Natural killer cell treated with Interleukin-12 subunit alpha and Interleukin-12 subunit beta and Interleukin-15 and Interleukin-18, amount 100 ng/mL, for 72 hours (primary cell): ENCODE measurements at regions not wholly inside any gene's neighbourhood (a gene's known extent, or its start where the extent isn't known, plus 50 kb on each side); places are given as distances from the start of the nearest gene placed in this dataset.

Experiments
- ATAC-seq, 2 donors: fragments of 150-1000 bp; cut with Tn5 transposase in 1 of 2; sonication (Bioruptor Pico), chemical (Tn5 transposase) in 1 of 2; 2 replicates each; pipeline ENCODE4 v1.10.0; 2021
- DNase-seq: peaks from one replicate; pipeline ENCODE4 v3.0.0; 2022; ENCODE audit warnings: low spot score
- H3K27ac Mint-ChIP-seq, 2 donors: 1 replicate in 1 of 2; 2 replicates in 1 of 2; pipeline ENCODE4 v1.8.0; 2022; ENCODE audit warnings: mixed read lengths in 2 of 2, mild to moderate bottlenecking in 1 of 2, moderate library complexity in 1 of 2
- H3K27me3 Mint-ChIP-seq, 2 donors: 1 replicate in 1 of 2; 2 replicates in 1 of 2; pipeline ENCODE4 v1.8.0; 2022; ENCODE audit warnings: mixed read lengths in 2 of 2
- H3K36me3 Mint-ChIP-seq: one replicate; pipeline ENCODE4 v1.8.0; 2022; ENCODE audit warnings: mixed read lengths
- H3K4me1 Mint-ChIP-seq, 2 donors: 1 replicate in 1 of 2; 2 replicates in 1 of 2; pipeline ENCODE4 v1.8.0; 2022; ENCODE audit warnings: low read depth in 2 of 2, mixed read lengths in 2 of 2, mild to moderate bottlenecking in 1 of 2
- H3K4me3 Mint-ChIP-seq: one replicate; pipeline ENCODE4 v1.8.0; 2022; ENCODE audit warnings: mixed read lengths
- H3K9me3 Mint-ChIP-seq: 2 replicates; pipeline ENCODE4 v1.8.0; 2022; ENCODE audit warnings: mixed read lengths

DNA sequence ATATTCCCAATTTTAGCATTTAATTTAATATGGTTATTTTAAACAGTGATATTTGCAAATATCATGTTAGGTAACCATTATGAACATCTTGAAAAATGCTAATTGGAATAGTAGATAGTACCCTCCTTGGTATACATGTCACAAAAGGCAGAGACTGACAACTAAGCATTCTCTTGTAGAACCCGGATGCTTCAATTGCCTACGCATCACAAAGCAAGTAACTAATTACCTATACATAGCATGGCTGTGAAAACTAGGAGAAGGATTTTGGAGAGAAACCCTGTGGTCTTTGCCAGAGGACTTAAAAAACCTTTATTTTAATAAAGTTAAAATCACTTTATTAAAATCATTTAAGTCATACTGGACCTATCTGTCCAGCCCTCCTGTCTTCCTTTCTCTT, 764.1 kb upstream of the TENM3 start:
- no peak overlapping the region for H3K27ac Mint-ChIP-seq
- peaks cover 3% of the 10 kb centered on the region for H3K9me3 Mint-ChIP-seq
- DNase-seq: no peak
- H3K27me3 Mint-ChIP-seq: no peaks in the 10 kb centered on the region
- H3K4me1 Mint-ChIP-seq: no peaks in the 10 kb centered on the region
- no peak for ATAC-seq
- H3K36me3 Mint-ChIP-seq: no peaks in the 10 kb centered on the region
- H3K4me3 Mint-ChIP-seq: no peak overlapping the region

DNA sequence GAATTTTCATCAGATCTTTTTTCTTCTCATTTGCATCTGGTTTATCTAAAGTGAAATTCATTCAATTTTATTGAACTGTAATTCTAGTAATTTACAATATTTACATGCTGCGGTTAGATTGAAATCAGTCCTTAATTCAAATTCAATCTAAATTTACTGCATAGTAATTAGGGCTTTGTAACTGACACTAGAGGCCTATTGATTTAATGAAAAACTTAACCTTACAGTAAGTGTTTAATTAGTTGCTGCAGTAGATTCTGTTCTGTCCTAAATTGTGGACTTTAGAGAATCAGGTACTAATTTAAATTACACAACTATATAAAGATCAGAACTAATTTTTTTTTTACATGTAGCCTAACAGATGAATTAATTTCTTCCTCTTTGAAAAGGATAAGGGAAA, 758.8 kb upstream of the TENM3 start:
- Mint-ChIP-seq H3K27ac (no peak overlapping the region), H3K9me3 (peaks cover 3% of the 10 kb centered on the region), H3K36me3 (no peaks in the 10 kb centered on the region), H3K4me3 (no peak overlapping the region), H3K27me3 (no peaks in the 10 kb centered on the region), H3K4me1 (no peaks in the 10 kb centered on the region)
- DNase-seq: no peak
- no peak for ATAC-seq

DNA sequence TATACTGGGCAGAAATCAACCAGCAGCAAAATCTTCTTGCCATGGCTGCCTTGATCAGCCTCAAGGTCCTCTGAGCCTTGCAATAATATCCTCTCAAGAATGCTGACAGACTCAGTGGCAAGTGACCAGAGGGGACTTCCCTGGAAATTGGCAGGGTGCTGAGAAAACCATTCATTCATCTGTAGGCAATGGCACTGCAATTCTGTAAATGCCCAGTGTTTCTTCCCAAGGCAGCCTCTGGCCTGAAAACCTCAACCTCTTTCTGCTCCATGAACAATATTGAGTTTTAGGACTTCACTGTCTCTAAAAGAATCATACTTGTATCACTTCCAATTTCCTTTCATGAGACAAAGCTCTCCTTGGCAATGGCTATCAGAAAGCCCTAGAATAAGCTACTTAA, 754.3 kb upstream of the TENM3 start:
- Mint-ChIP-seq H3K4me1 (no peaks in the 10 kb centered on the region), H3K9me3 (no peaks in the 10 kb centered on the region), H3K36me3 (no peaks in the 10 kb centered on the region), H3K4me3 (no peak overlapping the region), H3K27me3 (no peaks in the 10 kb centered on the region), H3K27ac (no peak overlapping the region)
- no peak for ATAC-seq
- no peak for DNase-seq

DNA sequence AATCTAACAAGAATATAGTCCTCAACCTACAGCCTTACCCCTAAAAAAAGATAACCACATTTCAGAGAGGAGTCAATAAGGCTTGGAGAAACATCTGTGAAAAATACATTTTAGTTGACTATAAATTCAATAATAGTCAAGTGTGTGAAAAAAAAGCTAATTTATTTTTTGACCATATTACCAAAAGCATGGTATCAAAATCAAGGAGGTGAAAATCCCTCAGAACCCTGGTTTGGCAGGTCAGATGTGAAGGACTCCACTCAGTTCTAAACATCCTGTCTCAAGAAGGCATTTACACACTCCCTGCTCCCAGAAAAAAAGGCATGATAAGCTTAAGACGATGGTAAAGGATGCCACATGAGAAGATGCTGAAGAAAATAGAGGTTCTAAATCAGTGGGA, 745.1 kb upstream of the TENM3 start:
- Mint-ChIP-seq H3K4me3 (no peak overlapping the region), H3K27me3 (no peaks in the 10 kb centered on the region), H3K36me3 (no peaks in the 10 kb centered on the region), H3K9me3 (peaks cover 22% of the 10 kb centered on the region), H3K4me1 (no peaks in the 10 kb centered on the region), H3K27ac (no peak overlapping the region)
- no peak for DNase-seq
- ATAC-seq: no peak

DNA sequence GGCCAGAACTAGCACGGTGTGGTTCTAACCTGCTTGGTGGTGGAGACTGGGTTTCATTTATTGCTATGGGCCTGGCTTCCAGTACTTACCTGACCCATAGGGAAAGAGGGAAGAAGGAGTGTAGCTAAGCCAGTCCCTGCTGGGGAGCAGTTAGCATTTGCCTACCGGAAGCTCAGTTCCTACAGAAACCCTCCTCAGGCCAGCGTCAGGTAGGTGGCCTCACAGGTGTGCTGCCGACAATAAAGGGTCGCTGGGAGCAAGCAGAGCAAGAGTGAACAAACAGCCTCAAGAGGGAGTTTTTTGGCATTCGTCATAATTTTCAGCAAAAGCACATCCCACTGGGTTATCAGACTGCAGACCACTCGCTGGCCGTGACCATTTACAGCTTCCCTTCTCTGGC, 740.6 kb upstream of the TENM3 start:
- H3K36me3 Mint-ChIP-seq: no peaks in the 10 kb centered on the region
- H3K27me3 Mint-ChIP-seq: no peaks in the 10 kb centered on the region
- H3K27ac Mint-ChIP-seq: no peak overlapping the region
- DNase-seq (no peak), ATAC-seq (no peak)
- no peak overlapping the region for H3K4me3 Mint-ChIP-seq
- H3K9me3 Mint-ChIP-seq: peaks cover 11% of the 10 kb centered on the region
- no peaks in the 10 kb centered on the region for H3K4me1 Mint-ChIP-seq

DNA sequence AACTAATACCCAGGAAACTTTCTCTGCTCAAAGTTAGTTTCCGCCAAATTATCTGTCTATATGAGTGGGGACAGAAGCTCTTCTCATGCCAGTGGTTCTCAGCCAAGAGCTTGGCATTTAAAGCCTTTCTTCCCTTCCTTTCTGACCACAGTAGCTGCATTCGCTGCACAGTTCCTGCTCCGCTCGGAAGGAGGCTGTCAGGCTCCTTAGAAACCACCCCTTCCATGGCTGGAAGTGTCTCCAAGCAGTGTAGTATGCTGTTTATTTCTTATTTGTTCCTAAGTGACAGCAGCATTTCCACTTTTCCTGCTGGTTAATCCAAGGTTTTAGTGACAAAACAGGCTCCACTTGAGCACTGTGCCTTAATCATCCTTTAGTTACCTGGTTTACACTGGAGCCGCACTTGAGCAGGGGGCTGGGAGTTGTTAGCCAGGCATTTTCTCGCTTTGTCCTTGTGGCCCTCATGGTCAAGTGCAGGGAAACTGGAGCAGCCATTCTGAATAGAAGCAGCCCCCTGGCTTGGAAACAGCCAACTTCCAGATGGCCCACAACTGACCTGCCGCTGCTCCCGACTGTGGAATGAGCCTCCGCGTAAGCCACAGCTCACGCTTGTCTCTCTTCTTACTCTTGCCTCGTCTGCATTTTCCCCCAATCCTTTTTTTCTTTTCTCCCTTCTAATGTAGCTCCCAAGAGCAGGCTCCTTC, 739.4 kb upstream of the TENM3 start:
- Mint-ChIP-seq H3K9me3 (peaks cover 7% of the 10 kb centered on the region), H3K27ac (no peak overlapping the region), H3K27me3 (no peaks in the 10 kb centered on the region), H3K4me1 (no peaks in the 10 kb centered on the region), H3K36me3 (no peaks in the 10 kb centered on the region), H3K4me3 (no peak overlapping the region)
- no peak for DNase-seq
- no peak for ATAC-seq

DNA sequence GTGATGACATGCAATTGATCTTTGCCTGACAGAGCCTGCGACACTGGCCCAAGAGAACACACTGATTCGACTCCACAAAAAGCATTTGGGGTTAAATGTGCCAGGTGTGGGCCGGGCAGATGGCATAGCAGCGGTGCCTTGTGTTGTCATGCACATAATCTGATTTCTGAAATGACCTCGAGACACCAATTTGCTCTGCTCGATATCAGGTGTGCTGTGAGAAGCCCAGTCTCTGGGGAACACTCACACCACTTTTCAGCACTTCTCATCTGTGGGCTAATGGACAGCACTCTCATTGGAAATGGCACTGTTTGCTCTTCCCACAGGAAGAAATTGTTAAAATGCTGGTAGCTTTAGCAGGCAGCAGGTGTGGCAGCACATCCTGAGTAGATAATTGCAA, 738.3 kb upstream of the TENM3 start:
- ATAC-seq: no peak
- H3K9me3 Mint-ChIP-seq: peaks cover 7% of the 10 kb centered on the region
- H3K27me3 Mint-ChIP-seq: no peaks in the 10 kb centered on the region
- no peaks in the 10 kb centered on the region for H3K36me3 Mint-ChIP-seq
- no peak overlapping the region for H3K4me3 Mint-ChIP-seq
- no peaks in the 10 kb centered on the region for H3K4me1 Mint-ChIP-seq
- no peak for DNase-seq
- H3K27ac Mint-ChIP-seq: no peak overlapping the region

DNA sequence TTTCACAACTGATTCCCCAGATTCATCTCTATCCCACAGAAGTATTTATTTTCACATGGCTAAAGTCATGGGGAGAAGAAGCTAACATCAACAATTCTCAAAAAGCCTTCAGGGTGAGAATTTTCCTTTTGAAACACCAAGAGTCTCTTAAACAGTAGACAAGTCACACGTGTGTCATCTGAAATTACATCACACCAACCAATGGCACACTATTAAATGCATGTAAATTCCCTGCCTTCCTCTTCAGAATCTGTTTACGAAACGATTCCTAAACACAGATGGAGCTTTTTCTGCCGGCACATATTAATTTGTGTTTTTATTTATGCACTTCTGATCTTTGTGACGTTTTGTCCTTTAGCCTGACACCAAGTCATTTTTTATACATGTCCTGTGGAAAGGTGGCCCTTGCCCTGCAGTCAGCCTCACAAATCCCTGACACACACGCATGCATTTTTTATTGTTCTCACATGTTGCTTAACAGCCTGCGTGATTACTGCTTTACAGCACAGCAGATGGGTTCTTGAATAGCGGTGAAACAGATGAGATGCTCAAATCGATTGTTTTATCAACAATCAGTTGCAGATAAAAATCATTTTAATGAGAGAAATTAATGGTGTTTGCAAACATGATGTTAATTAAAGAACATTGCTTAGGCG, 735.9 kb upstream of the TENM3 start:
- DNase-seq: no peak
- Mint-ChIP-seq H3K27me3 (no peaks in the 10 kb centered on the region), H3K4me1 (no peaks in the 10 kb centered on the region), H3K9me3 (peaks cover 7% of the 10 kb centered on the region), H3K4me3 (no peak overlapping the region), H3K36me3 (no peaks in the 10 kb centered on the region), H3K27ac (no peak overlapping the region)
- no peak for ATAC-seq

DNA sequence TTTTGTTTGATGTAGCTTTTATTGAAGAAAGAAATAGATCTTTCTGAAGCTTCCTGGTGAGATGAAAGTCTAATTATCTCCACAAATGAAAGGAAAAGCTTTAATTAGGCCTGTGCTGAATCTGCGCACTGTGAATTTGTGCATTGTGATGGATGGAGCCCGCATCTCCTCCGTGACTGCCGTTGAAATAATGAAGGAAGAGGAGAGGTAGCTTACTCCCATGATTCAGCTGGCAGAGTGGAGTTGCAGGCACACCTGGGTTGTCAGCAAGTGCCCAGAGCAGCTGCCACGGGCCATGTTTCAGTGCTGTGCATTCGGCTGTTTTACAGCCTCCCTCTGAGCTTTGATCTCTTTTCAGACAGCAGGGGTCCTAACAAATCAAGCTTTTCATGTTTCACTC, 735.3 kb upstream of the TENM3 start:
- Mint-ChIP-seq H3K27me3 (no peaks in the 10 kb centered on the region), H3K4me3 (no peak overlapping the region), H3K9me3 (peaks cover 7% of the 10 kb centered on the region), H3K36me3 (no peaks in the 10 kb centered on the region), H3K27ac (no peak overlapping the region), H3K4me1 (no peaks in the 10 kb centered on the region)
- DNase-seq (no peak), ATAC-seq (no peak)

DNA sequence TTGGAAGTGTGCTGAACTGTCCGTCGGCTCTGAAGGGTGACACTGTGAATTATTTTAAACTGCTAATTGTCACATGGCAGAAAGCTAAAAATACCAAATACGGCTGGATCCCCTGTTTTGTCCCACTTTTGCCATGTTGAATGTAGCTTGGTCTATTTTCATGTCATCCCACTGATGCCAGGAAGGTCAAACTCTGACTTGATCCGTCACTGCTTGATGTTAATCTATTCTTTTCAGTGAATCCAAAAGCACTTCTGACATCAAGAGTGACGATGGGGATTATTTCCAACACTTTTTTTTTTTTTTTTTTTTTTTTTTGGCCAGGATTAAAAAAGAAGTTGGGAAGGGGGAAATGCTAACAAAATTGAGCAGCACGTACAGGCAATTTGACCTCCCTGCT, 734.6 kb upstream of the TENM3 start:
- Mint-ChIP-seq H3K4me3 (no peak overlapping the region), H3K27me3 (no peaks in the 10 kb centered on the region), H3K36me3 (no peaks in the 10 kb centered on the region), H3K9me3 (peaks cover 7% of the 10 kb centered on the region), H3K27ac (no peak overlapping the region), H3K4me1 (no peaks in the 10 kb centered on the region)
- DNase-seq: no peak
- no peak for ATAC-seq

DNA sequence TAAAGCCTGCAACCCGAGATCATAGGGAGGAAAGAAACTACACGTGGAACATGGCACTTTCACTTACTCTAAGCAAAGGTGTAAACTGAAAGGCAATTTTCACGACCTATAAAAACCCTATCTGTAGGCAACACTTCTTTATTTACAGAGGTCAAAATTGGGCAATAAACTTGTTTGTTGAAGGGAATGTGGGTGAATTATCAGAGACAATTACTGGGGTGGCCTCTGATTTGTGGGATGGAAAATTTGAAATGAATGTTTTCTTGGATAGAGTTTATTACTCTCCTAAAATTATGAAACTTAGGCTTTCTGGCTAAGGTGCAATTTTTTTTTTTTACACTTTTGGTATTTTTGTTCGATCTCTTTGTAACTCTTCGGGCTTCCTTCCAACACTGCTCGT, 734.1 kb upstream of the TENM3 start:
- Mint-ChIP-seq H3K4me3 (no peak overlapping the region), H3K4me1 (no peaks in the 10 kb centered on the region), H3K27me3 (no peaks in the 10 kb centered on the region), H3K27ac (no peak overlapping the region), H3K9me3 (peaks cover 7% of the 10 kb centered on the region), H3K36me3 (no peaks in the 10 kb centered on the region)
- ATAC-seq: no peak
- DNase-seq: no peak

DNA sequence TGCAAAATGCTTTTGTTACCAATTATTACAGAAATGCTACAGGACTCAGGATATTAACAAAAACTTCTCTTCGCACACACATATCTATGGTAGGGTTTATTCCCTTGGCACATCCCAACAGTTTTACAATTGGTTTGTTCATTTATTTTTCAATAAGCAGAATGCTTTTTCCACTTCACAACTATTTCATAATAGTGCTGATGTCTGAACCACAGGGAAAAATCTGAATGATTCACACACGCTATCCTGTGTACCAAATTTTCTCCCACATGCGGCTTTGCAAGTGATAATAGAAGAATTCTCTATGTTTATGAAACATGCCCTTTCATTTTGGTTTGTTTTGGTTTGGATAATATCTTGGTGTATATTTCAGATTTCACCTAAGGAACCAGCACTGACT, 725.7 kb upstream of the TENM3 start:
- Mint-ChIP-seq H3K27ac (no peak overlapping the region), H3K36me3 (no peaks in the 10 kb centered on the region), H3K27me3 (no peaks in the 10 kb centered on the region), H3K4me1 (no peaks in the 10 kb centered on the region), H3K4me3 (no peak overlapping the region), H3K9me3 (peaks cover 9% of the 10 kb centered on the region)
- ATAC-seq (no peak), DNase-seq (no peak)

DNA sequence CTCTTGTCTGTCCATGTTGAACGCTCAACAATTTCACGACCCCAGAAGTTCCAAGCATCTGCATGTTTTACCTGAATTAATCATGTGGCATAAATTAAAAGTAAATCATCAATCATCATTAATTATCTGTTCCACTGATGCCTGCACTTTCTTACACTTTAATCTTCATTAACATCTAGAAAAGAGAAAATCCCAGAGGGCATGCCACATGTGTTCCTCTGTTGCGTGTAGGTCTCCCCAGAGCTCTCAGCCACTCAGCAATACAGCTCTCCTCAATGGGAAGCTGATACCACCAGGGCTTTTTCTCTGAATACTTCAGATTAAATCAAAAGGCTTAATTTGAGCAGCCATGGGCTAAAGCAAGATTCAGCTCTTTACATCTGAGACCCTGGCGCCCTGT, 722.4 kb upstream of the TENM3 start:
- Mint-ChIP-seq H3K27me3 (no peaks in the 10 kb centered on the region), H3K27ac (no peak overlapping the region), H3K9me3 (peaks cover 5% of the 10 kb centered on the region), H3K4me1 (no peaks in the 10 kb centered on the region), H3K36me3 (no peaks in the 10 kb centered on the region), H3K4me3 (no peak overlapping the region)
- no peak for ATAC-seq
- no peak for DNase-seq

DNA sequence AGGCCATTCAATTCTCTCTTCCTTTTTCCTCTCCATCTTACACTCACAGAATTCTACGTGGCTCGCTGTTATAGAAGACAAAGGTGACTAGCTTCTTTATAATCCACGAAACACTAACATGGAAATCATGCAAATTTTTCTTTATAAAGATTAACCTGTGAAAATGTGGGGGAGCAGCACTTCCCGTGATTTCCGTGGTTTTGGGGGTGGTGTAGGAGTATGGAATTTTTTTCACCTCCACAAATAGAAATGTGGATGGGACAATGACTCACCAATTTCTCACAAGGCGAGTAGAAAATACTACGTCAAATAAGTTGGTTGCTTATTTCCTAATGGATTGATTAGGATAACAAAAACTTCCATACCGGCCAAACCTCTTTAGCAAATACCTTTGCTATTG, 719.2 kb upstream of the TENM3 start:
- Mint-ChIP-seq H3K27ac (no peak overlapping the region), H3K4me1 (no peaks in the 10 kb centered on the region), H3K36me3 (no peaks in the 10 kb centered on the region), H3K9me3 (peaks cover 3% of the 10 kb centered on the region), H3K27me3 (no peaks in the 10 kb centered on the region), H3K4me3 (no peak overlapping the region)
- DNase-seq (no peak), ATAC-seq (no peak)

DNA sequence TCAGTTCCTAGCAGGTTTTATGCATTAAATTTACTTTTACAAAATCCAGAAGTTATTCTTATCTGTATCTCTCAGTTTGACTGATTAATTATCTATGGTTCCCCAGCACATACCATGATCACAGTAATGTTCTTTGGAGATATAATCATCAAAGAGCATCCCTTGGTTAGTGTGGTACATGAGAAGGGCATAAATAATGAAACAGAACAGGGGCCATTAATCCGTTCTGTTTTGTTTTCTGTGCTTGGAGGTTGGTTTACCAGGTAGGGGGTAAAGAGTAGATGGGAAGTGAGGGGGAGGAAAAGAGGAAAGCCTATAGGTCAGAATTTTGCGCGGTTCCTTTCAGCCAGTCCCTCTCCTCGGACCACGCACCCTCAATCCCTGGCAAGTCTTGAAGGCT, 718.7 kb upstream of the TENM3 start:
- ATAC-seq: no peak
- DNase-seq: no peak
- no peaks in the 10 kb centered on the region for H3K36me3 Mint-ChIP-seq
- peaks cover 3% of the 10 kb centered on the region for H3K9me3 Mint-ChIP-seq
- H3K4me1 Mint-ChIP-seq: no peaks in the 10 kb centered on the region
- no peak overlapping the region for H3K4me3 Mint-ChIP-seq
- no peaks in the 10 kb centered on the region for H3K27me3 Mint-ChIP-seq
- H3K27ac Mint-ChIP-seq: no peak overlapping the region
